ENCODE measurements at regions not wholly inside any gene's neighbourhood (a gene's known extent, or its start where the extent isn't known, plus 50 kb on each side); places are given as distances from the start of the nearest gene placed in this dataset.

DNA sequence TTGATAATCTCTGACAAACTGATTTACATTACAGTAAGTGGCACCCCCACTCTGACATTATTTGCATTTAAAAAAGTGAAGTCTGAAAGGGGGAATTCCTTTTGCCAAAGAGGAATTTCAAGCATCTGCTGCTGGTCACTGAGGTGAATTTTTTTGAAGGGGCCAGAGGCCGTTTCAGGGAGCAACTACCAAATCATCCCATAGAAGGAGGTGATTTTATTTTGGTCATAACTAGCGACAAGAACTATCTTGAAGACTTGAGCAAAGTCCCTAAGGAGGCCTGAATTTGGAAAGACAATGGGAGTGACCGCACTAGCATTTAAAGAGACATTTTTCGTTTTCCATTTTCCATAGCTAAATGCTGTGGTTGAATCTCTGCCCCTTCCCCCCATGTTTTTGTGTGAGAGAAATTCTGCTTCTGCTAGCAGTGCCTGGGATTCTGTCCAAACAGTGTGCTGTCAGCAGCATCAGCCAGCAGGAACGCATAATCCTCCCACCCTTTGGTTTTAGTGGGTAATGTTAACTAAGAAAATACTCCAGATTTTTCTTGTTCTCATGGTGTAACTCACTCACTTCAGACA, 110.1 kb upstream of the MED14 start:
- TF ChIP-seq, protein P1, sequence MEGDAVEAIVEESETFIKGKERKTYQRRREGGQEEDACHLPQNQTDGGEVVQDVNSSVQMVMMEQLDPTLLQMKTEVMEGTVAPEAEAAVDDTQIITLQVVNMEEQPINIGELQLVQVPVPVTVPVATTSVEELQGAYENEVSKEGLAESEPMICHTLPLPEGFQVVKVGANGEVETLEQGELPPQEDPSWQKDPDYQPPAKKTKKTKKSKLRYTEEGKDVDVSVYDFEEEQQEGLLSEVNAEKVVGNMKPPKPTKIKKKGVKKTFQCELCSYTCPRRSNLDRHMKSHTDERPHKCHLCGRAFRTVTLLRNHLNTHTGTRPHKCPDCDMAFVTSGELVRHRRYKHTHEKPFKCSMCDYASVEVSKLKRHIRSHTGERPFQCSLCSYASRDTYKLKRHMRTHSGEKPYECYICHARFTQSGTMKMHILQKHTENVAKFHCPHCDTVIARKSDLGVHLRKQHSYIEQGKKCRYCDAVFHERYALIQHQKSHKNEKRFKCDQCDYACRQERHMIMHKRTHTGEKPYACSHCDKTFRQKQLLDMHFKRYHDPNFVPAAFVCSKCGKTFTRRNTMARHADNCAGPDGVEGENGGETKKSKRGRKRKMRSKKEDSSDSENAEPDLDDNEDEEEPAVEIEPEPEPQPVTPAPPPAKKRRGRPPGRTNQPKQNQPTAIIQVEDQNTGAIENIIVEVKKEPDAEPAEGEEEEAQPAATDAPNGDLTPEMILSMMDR (conservative IDR thresholded peaks at IDR 0.05) = no peak
- no peak for TF ChIP-seq ZFX (IDR thresholded peaks at IDR 0.05)

Data from C4-2B (cell line).